Panc1 (cell line): ENCODE measurements at regions not wholly inside any gene's neighbourhood (a gene's known extent, or its start where the extent isn't known, plus 50 kb on each side); places are given as distances from the start of the nearest gene placed in this dataset.

Experiments
- ATAC-seq: fragments of 200-7000 bp; cut with Tn5 transposase; 2 replicates; pipeline ENCODE4 v1.9.1; 2020; ENCODE audit warnings: mild to moderate bottlenecking, moderate library complexity
- BruUV-seq: library from RNA; stranded (reverse); fragments of 400-500 nt; replicated peaks from 2 replicates; lab custom pipeline; 2021; lab: Mats Ljungman, UMichigan
- CTCF ChIA-PET: fragments of 300-600 bp; sonication (Branson Sonifier 250); formaldehyde crosslinking; loops from one replicate; lab custom pipeline; 2022; ENCODE audit warnings: antibody characterized with exemption; lab: Charles Lee
- POLR2A ChIA-PET: fragments of 300-600 bp; sonication (Branson Sonifier 250); formaldehyde crosslinking; loops from one replicate; lab custom pipeline; 2022; ENCODE audit warnings: antibody characterized with exemption; lab: Charles Lee
- DNase-seq: peaks from one replicate; pipeline ENCODE4 v3.0.0-alpha.2; 2010; ENCODE audit warnings: low read depth, low spot score
- H3K27ac ChIP-seq: 2 replicates; pipeline ENCODE4 v1.5.1; 2011; ENCODE audit warnings: mild to moderate bottlenecking, low read length, inconsistent platforms
- H3K27me3 ChIP-seq: fragments of 200-500 bp; sonication (Bioruptor generic); 2 replicates; pipeline ENCODE4 v1.6.0; 2014; ENCODE audit warnings: low read length, inconsistent platforms; ENCODE audit not compliant: control insufficient read depth, insufficient read depth
- H3K36me3 ChIP-seq: fragments of 200-500 bp; sonication (Bioruptor generic); 2 replicates; pipeline ENCODE4 v1.5.1; 2014; ENCODE audit warnings: inconsistent platforms, mild to moderate bottlenecking, low read length, moderate library complexity; ENCODE audit not compliant: control insufficient read depth, insufficient read depth
- H3K4me1 ChIP-seq: 2 replicates; pipeline ENCODE4 v1.5.1; 2011; ENCODE audit warnings: inconsistent platforms, mild to moderate bottlenecking, low read length, moderate library complexity; ENCODE audit not compliant: control insufficient read depth, insufficient read depth
- H3K4me3 ChIP-seq, 2 experiments: 2 replicates each; pipeline ENCODE4 v1.5.1; 2011 to 2012; ENCODE audit warnings: low read depth in 2 of 2, low read length in 2 of 2, mild to moderate bottlenecking in 2 of 2, inconsistent platforms in 1 of 2, moderate library complexity in 1 of 2
- H3K9me3 ChIP-seq: fragments of 200-500 bp; sonication (Bioruptor generic); 2 replicates; pipeline ENCODE4 v1.5.1; 2014; ENCODE audit warnings: low read depth, mild to moderate bottlenecking, inconsistent platforms, low read length, moderate library complexity; ENCODE audit not compliant: control insufficient read depth, insufficient read depth
- CTCF ChIP-seq: fragments of 450-650 bp; IDR thresholded peaks from 2 replicates; pipeline ENCODE4 v1.5.1; 2017; ENCODE audit warnings: mild to moderate bottlenecking
- POLR2AphosphoS5 ChIP-seq: IDR thresholded peaks from 2 replicates; pipeline ENCODE4 v1.6.1; 2012; ENCODE audit warnings: mild to moderate bottlenecking, low read depth, low read length, moderate library complexity
- REST ChIP-seq, 2 experiments: IDR thresholded peaks; 2 replicates each; pipeline ENCODE4 v1.6.1; 2011 to 2012; ENCODE audit warnings: low read depth in 2 of 2, control low read depth in 1 of 2, low read length in 1 of 2, mild to moderate bottlenecking in 1 of 2, moderate library complexity in 1 of 2; ENCODE audit not compliant: insufficient read depth in 1 of 2
- SIN3A ChIP-seq: IDR thresholded peaks from 2 replicates; pipeline ENCODE4 v1.6.1; 2012; ENCODE audit warnings: low read depth, mild to moderate bottlenecking, low read length, moderate library complexity, borderline replicate concordance; ENCODE audit not compliant: insufficient read depth
- TCF7L2 ChIP-seq: IDR thresholded peaks from 2 replicates; pipeline ENCODE4 v1.6.1; 2011; ENCODE audit warnings: mild to moderate bottlenecking, low read depth, low read length, inconsistent platforms
- in situ Hi-C: cut with HindIII; loops from 2 replicates; pipeline ENCODE4 v1.10.0; 2016; ENCODE audit warnings: low sequenced_read_pairs, low pct_unique_long_range_greater_than_20kb
- intact Hi-C: fragments of 100-400 bp; cut with micrococcal nuclease; formaldehyde crosslinking; loops from one replicate; pipeline ENCODE4 v1.10.0; 2022; ENCODE audit not compliant: unreplicated experiment

GRCh38 chr4:25559508-25559907, 96.1 kb upstream of the SLC34A2 start:
- TF ChIP-seq CTCF, result no peak
- TF ChIP-seq POLR2AphosphoS5, result no peak
- TF ChIP-seq REST (IDR thresholded peaks at IDR 0.05; ENCODE audit: insufficient read depth in 1 of 2, low read depth in 2 of 2, low read length in 1 of 2), result no peak
- no peak for TF ChIP-seq SIN3A
- no peak for TF ChIP-seq TCF7L2
- Histone ChIP-seq H3K4me1 (no peaks in the 10 kb centered on the region), H3K27ac (no peak overlapping the region), H3K36me3 (no peaks in the 10 kb centered on the region), H3K4me3 (no peak overlapping the region), H3K9me3 (no peaks in the 10 kb centered on the region), H3K27me3 (no peaks in the 10 kb centered on the region)
- ATAC-seq (no peak), DNase-seq (no peak)
- in situ Hi-C loops, result no loop called here
- intact Hi-C loops, result no loop called here
- POLR2A ChIA-PET, result no interaction called here
- no TSS peak for BruUV-seq
- CTCF ChIA-PET, result no interaction called here

GRCh38 chr4:25560605-25561004, 95.0 kb upstream of the SLC34A2 start:
- POLR2A ChIA-PET, result no interaction called here
- Histone ChIP-seq H3K9me3 (no peaks in the 10 kb centered on the region), H3K4me1 (no peaks in the 10 kb centered on the region), H3K36me3 (no peaks in the 10 kb centered on the region), H3K4me3 (no peak overlapping the region), H3K27ac (no peak overlapping the region), H3K27me3 (no peaks in the 10 kb centered on the region)
- BruUV-seq, result no TSS peak
- intact Hi-C loops, result no loop called here
- no peak for TF ChIP-seq SIN3A
- TF ChIP-seq TCF7L2, result no peak
- no peak for TF ChIP-seq CTCF
- no peak for TF ChIP-seq REST (IDR thresholded peaks at IDR 0.05; ENCODE audit: insufficient read depth in 1 of 2, low read depth in 2 of 2, low read length in 1 of 2)
- no peak for TF ChIP-seq POLR2AphosphoS5
- DNase-seq (no peak), ATAC-seq (no peak)
- in situ Hi-C loops, result no loop called here
- CTCF ChIA-PET, result no interaction called here
